Kasumi-1 (cell line): ENCODE measurements at regions not wholly inside any gene's neighbourhood (a gene's known extent, or its start where the extent isn't known, plus 50 kb on each side); places are given as distances from the start of the nearest gene placed in this dataset.
"Not testable (repeated sequence)": the region's sequence is repeated elsewhere in the genome, so short reads cannot be mapped to it uniquely, and the experiment has no call there.

Experiments
- DNase-seq, 2 experiments: peaks; one replicate each; lab custom pipeline; 2025; lab: John Stamatoyannopoulos, UW

DNA sequence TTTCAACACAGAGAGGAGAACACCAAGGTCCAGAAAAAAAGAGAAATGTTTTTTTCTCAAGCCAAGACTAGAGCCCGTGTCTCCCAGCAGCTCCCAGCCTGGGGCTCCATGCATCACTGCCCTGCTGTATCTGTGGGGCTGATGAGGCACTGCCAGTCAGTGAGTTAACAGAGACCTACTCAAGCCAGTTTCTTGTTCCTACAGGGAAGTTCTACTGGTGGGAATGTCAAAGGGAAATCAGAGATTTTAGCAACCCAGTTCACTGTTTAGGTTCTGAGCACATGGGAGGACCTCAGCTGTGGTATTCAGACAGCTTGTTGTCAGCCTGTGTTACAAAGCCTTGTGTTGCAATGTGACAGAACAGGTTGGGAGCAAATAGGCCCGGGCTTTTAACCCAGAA is 234.3 kb downstream of the TLE3 start:
- no peak for DNase-seq

DNA sequence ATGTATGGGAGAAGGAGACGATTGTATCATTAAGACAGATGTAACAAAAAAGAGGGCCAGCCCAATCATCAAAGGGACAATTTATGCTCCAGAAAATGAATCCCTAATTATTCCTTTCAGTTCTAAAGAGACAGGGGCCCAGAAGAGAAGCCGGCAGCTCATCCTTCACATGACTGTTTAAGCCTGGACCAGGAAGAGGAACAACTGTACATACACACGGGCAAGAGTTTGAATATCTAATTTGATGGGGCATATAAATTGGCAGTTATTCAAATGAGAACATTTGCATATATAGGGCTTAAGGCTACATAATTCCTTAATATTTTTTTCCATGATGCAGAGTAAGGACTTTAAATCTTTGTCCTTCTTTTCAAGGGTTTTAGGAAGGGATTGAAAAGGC is 232.3 kb downstream of the TLE3 start:
- DNase-seq: no peak

- DNase-seq: no peak
Measured at GRCh38 chr15:69868756-69869155, 229.0 kb downstream of the TLE3 start.

- no peak for DNase-seq
Measured at GRCh38 chr15:69869291-69869690, 228.4 kb downstream of the TLE3 start.

GRCh38 chr15:69869881-69870505 is 227.7 kb downstream of the TLE3 start:
- no peak for DNase-seq

GRCh38 chr15:69871511-69872134 is 226.1 kb downstream of the TLE3 start:
- no peak for DNase-seq

DNA sequence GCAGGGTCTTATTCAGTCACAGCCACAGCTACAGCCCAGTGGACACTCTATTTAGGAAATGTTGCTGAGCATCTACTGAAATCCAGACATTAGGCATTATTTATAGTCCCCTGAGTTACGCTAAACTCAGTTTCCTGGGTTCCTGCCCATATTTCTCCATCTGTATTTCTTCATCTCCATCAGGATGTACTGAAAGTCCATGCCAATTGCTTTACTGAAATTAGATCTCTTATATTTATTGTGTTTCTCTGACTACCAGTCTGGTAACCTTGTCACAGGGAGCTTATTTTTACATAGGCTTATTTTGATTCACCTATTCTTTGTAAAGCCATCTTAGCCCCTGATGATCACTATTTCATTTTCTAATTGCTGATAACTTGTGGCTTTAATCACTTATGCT is 223.9 kb downstream of the TLE3 start:
- DNase-seq: no peak

GRCh38 chr15:69874321-69874720 is 223.4 kb downstream of the TLE3 start:
- no peak for DNase-seq

- no peak for DNase-seq
Measured at GRCh38 chr15:69876064-69876940, 221.4 kb downstream of the TLE3 start.

DNA sequence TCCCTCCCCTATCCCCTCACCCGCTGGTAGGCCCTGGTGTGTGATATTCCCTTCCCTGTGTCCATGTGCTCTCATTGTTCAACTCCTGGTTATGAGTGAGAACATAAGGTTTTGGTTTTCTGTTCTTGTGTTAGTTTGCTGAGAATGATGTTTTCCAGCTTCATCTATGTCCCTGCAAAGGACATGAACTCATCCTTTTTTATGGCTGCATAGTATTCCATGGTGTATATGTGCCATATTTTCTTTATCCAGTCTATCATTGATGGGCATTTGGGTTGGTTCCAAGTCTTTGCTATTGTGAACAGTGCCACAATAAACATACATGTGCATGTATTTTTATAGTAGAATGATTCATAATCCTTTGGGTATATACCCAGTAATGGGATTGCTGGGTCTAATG is 217.8 kb downstream of the TLE3 start:
- not testable (repeated sequence) for DNase-seq

DNA sequence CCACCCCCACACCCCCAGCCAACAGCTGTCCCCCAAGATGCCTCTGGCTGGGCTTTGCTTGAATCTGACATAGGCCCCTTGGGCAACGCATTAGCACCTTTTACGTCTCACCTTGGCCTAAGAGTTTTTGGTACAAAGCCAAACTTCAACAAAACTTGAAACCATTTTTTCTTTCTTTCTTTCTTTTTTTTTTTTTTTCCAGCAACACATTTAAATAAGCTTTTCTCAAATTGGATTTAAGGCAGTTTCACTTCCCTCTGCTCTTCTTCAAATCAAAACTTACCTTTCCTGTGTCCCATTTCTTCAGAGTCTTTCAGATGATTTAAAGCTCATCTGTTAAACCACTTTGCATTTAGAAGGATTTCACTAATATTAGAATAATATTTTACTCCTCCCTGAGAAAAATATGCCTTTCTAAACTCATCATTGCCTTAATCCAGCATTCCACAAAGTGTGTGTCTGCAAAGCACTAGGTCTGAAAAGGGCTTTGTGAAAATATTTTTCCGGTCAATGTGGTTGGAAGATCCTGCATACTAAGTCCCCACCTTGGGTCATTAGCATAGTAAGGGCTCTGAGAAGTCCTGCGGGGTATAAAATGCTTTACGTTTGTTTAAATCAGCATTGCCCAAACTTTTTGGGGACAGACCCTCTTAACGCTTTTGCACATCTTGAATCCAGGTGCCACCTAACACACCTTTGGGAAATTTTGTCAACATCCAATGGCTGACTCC is 217.0 kb downstream of the TLE3 start:
- no peak for DNase-seq

GRCh38 chr15:69881302-69881670 is 216.4 kb downstream of the TLE3 start:
- DNase-seq: no peak

GRCh38 chr15:69881766-69882165 is 216.0 kb downstream of the TLE3 start:
- no peak for DNase-seq

DNA sequence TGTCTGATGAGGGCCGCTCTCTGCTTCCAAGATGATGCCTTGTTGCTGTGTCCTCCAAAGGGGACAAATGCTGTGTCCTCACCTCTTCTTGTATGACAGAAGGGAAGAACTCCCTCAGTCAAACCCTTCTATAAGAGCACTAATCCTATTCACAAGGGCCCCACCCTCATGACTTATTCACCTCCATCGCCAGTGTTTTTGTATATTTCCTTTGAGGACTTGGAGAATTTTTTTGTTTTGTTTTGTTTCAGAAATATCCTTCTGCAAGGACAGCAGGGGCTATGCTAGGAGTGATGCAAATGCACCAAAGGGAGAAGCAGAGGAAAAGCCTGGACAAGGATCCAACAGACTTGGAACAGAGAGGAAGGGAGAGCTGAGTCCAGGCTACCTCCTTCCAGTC is 214.4 kb downstream of the TLE3 start:
- DNase-seq: no peak

DNA sequence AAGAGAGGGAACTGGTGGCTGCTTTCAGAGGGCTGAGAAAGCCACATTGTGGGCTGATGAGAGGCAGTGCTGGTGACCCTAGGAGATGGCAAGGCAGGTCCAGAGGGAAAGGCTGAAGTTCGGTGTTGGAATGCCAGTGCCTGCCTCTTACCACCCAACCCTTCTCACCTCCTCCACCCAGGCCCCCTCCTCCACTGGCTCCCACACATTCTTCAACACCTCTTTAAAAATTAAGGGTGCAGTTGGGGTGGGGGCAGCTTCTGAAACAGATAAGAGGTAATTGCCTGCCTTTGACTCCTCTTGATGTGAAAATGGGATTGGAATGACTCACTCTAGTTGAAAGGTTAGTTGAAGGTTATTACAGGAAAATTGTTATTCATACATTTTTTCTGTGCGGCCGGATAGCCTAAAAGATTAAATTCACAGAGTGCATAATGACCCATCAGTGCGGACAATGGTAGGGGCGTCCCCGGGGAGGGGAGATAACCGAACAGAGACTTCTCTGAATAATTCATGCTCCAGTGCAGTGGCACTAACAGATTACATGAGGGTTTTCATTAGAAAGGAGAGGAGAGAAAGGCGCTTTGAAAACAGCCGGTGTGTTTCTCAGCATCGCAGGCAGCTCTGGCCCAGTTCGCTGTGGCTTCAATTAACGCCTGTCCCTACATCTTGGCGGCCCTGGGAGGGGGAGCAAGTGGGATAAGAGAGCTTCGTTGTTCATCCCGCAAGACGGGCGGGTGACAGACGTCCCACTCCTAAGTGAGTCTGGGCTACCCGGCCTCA is 212.4 kb downstream of the TLE3 start:
- no peak for DNase-seq

GRCh38 chr15:69887009-69887408 is 210.7 kb downstream of the TLE3 start:
- no peak for DNase-seq

DNA sequence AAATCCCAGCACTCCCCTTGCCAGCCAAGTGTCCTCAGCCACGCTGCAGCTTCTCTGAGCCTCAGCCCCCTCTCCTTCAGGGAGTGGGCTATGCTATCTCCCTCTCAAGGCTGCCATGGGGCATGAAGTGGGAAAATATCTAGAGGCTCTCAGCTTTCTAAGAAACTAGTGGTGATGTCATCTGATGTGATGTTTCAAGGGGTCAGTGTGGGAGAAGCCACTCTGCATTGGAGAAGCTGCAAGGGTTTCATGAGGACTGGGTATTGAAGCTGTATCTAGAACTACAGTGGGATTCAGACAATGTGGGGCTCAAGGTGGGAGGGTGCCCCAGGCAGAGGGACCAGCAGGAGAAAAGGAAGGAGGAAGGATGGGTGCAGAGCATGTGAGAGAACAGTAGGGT is 210.2 kb downstream of the TLE3 start:
- DNase-seq: no peak

DNA sequence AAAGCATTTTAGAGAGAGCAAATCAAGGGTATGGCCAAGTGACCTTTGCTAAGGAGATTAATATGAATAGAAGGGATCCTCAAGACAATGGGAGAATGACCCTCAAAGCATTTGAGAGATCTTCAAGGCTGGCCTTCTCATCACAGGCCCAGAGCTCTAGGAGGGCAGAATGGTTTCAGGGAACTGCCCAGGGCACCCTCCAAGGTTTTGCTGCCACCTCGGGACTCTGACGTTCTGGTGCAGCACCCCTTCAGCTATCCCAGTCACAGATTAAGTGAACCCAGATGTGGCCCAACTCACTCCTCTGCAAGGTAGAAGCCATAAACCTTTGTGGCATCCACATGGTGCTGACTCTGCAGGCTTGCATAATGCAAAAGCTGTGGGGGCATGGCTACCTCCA is 209.3 kb downstream of the TLE3 start:
- DNase-seq: no peak

DNA sequence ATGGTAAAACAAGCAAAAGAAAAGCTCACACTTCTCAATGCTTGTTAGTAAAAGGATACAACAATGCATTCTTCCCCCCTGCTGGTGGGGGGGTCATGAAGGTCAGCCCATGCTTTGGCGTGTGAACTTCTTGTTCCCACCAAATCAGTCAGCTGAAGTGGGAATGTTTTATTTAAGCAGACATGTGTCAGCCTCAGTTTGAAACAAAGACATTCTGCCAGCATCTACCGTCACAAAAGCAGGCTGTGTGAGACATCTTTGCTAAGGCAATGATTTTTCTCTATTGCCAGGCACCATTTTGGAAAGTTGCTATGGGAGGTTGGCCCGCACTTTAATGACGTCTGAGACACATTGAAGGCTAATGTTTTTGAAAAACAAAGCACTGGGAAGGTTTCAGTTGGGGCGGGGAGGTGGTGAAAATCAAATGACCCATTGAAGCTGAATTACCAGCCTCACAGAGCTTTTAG is 206.6 kb downstream of the TLE3 start:
- DNase-seq: no peak

- no peak for DNase-seq
Measured at GRCh38 chr15:69891606-69892005, 206.1 kb downstream of the TLE3 start.

GRCh38 chr15:69892351-69892750 is 205.4 kb downstream of the TLE3 start:
- DNase-seq: no peak

DNA sequence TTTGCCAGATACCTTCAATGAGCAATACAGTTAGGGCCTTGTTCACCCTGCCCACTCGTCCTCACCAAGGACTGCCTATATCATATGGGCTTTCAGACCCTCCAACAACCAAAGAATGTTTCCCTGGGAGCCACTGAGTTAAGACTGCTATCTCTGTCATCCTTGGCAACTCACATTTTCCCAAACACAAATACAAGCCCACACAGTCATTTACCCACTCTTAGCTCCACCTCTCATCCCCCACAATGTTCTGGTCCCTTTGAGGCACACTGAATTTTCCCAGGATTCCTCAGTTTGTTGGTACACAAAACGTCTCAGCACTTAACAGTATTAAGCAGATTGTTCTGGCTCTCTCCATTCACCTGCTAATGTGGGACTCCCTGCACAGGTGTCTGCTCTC is 204.6 kb downstream of the TLE3 start:
- DNase-seq: no peak
